HEK293T (cell line): ENCODE measurements at regions not wholly inside any gene's neighbourhood (a gene's known extent, or its start where the extent isn't known, plus 50 kb on each side); places are given as distances from the start of the nearest gene placed in this dataset.
"Not testable (repeated sequence)": the region's sequence is repeated elsewhere in the genome, so short reads cannot be mapped to it uniquely, and the experiment has no call there.

Experiments used
- CTCF ChIA-PET: fragments of 350-600 bp; formaldehyde crosslinking; extraction: SDS; loops from one replicate; lab custom pipeline; 2021; ENCODE audit warnings: antibody characterized with exemption, inconsistent platforms; lab: Yijun Ruan, JAX
- POLR2A ChIA-PET: fragments of 350-600 bp; formaldehyde crosslinking; extraction: SDS; loops from one replicate; lab custom pipeline; 2020; ENCODE audit warnings: antibody characterized with exemption, inconsistent platforms; lab: Yijun Ruan, JAX
- DNase-seq: peaks from one replicate; pipeline ENCODE4 v3.0.0; 2012; ENCODE audit warnings: mixed read lengths; ENCODE audit errors: extremely low spot score
- ARNT ChIP-seq: fragments of 450-650 bp; IDR thresholded peaks from 2 replicates; pipeline ENCODE4 v1.6.1; 2017; ENCODE audit warnings: mild to moderate bottlenecking
- BHLHE40 ChIP-seq: fragments of 450-650 bp; IDR thresholded peaks from 2 replicates; pipeline ENCODE4 v1.6.1; 2016; ENCODE audit warnings: mild to moderate bottlenecking, moderate library complexity, borderline replicate concordance
- CTBP1 ChIP-seq: fragments of 450-650 bp; IDR thresholded peaks from 2 replicates; pipeline ENCODE4 v1.6.1; 2016; ENCODE audit warnings: borderline replicate concordance
- ELF4 ChIP-seq: fragments of 450-650 bp; IDR thresholded peaks from 2 replicates; pipeline ENCODE4 v1.6.1; 2017; ENCODE audit warnings: antibody characterized with exemption
- FOXA1 ChIP-seq: fragments of 450-650 bp; IDR thresholded peaks from 2 replicates; pipeline ENCODE4 v1.6.1; 2016; ENCODE audit warnings: mild to moderate bottlenecking
- FOXK2 ChIP-seq: fragments of 450-650 bp; IDR thresholded peaks from 2 replicates; pipeline ENCODE4 v1.6.1; 2016; ENCODE audit warnings: mild to moderate bottlenecking
- FOXM1 ChIP-seq: fragments of 450-650 bp; IDR thresholded peaks from 2 replicates; pipeline ENCODE4 v1.6.1; 2017; ENCODE audit warnings: mild to moderate bottlenecking, borderline replicate concordance
- HDGF ChIP-seq: fragments of 450-650 bp; IDR thresholded peaks from 2 replicates; pipeline ENCODE4 v1.6.1; 2017; ENCODE audit warnings: antibody characterized with exemption, borderline replicate concordance
- L3MBTL2 ChIP-seq: fragments of 450-650 bp; conservative IDR thresholded peaks from 2 replicates; pipeline ENCODE4 v1.6.1; 2016; ENCODE audit warnings: mild to moderate bottlenecking
- LEF1 ChIP-seq: fragments of 450-650 bp; IDR thresholded peaks from 2 replicates; pipeline ENCODE4 v1.6.1; 2017; ENCODE audit warnings: mild to moderate bottlenecking, borderline replicate concordance
- NFRKB ChIP-seq: fragments of 450-650 bp; IDR thresholded peaks from 2 replicates; pipeline ENCODE4 v1.6.1; 2016; ENCODE audit warnings: mild to moderate bottlenecking, moderate library complexity
- SP1 ChIP-seq: fragments of 450-650 bp; IDR thresholded peaks from 2 replicates; pipeline ENCODE4 v1.6.1; 2017
- SUZ12 ChIP-seq: fragments of 450-650 bp; IDR thresholded peaks from 2 replicates; pipeline ENCODE4 v1.6.1; 2016; ENCODE audit warnings: mild to moderate bottlenecking
- TARDBP ChIP-seq: fragments of 450-650 bp; IDR thresholded peaks from 2 replicates; pipeline ENCODE4 v1.6.1; 2016
- ZNF384 ChIP-seq: fragments of 450-650 bp; IDR thresholded peaks from 2 replicates; pipeline ENCODE4 v1.6.1; 2016
- TF ChIP-seq, protein P1 (sequence below): fragments of 450-650 bp; IDR thresholded peaks from 2 replicates; pipeline ENCODE4 v1.6.1; 2016

DNA sequence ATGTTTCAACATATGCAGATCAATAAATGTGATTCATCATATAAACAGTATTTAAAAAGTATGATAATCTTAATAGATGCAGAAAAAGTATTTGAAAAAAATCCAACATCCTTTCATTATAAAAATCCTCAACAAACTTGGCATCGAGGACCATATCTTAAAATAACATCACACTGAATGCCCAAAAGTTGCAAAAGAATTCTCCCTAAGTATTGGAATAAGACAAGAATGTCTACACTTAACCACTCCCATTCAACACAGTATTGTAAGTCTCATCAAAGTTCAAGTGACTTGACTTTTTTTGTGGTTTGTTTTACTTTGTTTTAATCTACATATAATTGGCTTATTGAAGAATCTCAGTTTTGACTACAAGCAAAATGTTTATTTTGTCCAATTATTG, 779.0 kb upstream of the SLIT2 start:
- TF ChIP-seq HDGF (no peak), SUZ12 (no peak), L3MBTL2 (no peak), BHLHE40 (no peak), FOXA1 (no peak), LEF1 (no peak), ZNF384 (no peak), SP1 (no peak), ARNT (no peak), NFRKB (no peak), FOXK2 (no peak), ELF4 (no peak)
- TF ChIP-seq, protein P1, sequence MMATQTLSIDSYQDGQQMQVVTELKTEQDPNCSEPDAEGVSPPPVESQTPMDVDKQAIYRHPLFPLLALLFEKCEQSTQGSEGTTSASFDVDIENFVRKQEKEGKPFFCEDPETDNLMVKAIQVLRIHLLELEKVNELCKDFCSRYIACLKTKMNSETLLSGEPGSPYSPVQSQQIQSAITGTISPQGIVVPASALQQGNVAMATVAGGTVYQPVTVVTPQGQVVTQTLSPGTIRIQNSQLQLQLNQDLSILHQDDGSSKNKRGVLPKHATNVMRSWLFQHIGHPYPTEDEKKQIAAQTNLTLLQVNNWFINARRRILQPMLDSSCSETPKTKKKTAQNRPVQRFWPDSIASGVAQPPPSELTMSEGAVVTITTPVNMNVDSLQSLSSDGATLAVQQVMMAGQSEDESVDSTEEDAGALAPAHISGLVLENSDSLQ: no peak
- ChIA-PET CTCF (no interaction called here), POLR2A (no interaction called here)
- no peak for DNase-seq

DNA sequence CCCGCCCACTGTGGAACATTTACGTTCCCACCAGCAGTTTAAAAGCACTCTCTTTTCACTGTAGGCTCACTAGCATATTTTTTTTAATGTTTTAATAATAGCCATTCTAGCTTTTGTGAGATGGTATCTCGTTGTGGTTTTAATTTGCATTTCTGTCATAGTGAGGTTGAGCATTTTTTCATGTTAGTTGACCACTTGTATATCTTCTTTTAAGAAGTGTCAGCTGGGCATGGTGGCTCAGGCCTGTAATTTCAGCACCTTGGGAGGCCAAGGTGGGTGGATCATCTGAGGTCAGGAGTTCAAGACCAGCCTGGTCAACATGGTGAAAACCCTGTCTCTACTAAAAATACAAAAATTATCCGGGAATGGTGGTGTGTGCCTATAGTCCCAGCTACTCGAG, 781.7 kb upstream of the SLIT2 start:
- CTCF ChIA-PET: interaction anchor here (0.5 kb wide), 1 partner anchor 152 kb away, joined by 3 read pairs; no protein-coding TSS in a partner anchor
- POLR2A ChIA-PET, DNase-seq: not testable (repeated sequence)

DNA sequence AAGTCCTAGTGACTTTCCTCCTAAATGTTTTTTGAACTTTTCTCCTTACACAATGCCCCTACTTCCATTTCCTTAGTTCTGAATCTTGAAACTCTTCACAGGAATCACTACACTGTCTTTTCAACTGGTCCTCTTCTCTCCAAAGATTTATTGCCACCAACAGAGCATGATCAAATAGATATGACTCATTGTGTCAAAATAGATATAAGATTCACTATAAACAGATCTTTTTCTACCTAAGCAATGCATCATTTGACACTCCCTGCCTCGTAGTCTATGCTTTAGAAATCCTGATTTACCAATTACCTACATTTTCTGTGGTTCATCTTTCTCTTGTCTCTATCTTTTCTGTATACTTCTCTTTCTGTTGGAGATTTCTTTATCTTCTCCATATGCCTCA, 789.6 kb upstream of the SLIT2 start:
- ChIA-PET CTCF (no interaction called here), POLR2A (no interaction called here)
- no peak for DNase-seq
- TF ChIP-seq BHLHE40 (no peak), HDGF (no peak), SUZ12 (no peak), NFRKB (no peak), ZNF384 (no peak), LEF1 (no peak), ELF4 (no peak), FOXA1 (no peak), SP1 (no peak)
- TF ChIP-seq, protein P1: no peak

DNA sequence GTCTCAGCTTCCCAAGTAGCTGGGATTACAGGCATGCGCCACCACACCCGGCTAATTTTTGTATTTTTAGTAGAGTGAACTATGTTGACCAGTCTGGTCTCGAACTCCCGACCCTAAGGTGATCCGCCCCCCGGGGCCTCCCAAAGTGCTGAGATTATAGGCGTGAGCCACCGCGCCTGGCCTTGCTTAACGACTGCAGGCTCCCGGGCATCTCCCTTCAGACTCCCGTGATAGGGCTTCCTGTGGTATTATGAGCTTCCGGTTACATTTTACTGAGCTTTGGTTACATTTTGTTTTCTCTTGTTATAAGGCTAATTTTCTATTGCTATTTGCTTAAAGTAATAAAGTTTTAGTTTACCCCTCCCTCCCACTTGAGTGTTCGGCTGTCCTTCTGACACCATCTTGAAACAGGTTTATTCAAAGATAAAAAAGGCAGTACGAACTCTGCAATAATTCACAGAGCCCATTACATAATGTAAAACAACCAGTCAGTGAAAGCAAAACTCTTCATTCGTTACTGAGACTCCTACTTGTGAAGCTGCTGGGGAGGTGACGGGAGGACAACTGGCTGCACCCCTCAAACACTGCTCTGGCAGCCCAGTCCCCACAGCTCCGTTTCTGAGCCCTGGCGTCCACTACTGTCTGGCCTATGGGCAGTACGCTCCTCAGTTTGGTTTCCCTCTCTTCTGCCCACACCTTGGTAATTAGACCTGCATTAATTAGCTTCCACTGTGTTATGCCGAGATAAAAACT, 795.7 kb upstream of the SLIT2 start:
- no peak for DNase-seq
- TF ChIP-seq FOXA1 (no peak), LEF1 (no peak), BHLHE40 (no peak), NFRKB (no peak), L3MBTL2 (no peak), ARNT (no peak), CTBP1 (no peak), HDGF (no peak), TARDBP (no peak), SP1 (no peak), FOXK2 (no peak), FOXM1 (no peak), ZNF384 (no peak), SUZ12 (no peak), ELF4 (no peak)
- TF ChIP-seq, protein P1: no peak
- ChIA-PET POLR2A (no interaction called here), CTCF (no interaction called here)

DNA sequence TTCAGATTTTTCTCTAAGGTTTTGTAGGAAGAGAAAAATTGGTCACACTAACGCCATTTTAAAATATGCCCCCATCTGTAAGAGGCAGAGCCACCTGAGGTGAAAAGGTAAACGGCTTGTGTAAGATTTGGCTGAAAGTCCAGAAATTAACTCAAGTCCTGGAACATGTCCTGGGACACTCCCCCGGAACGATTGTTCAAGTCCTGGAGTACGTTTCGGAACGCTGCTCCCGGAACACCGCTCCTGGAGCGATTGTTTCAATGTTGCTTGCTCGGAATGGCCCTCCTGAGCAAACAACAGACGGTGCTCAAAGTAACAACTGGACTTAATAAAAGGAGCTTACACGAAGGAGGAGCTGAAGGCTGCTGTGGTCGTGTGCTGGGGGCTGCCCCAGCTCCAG, 796.5 kb upstream of the SLIT2 start:
- TF ChIP-seq BHLHE40 (no peak), TARDBP (no peak), ELF4 (no peak), FOXA1 (no peak), L3MBTL2 (no peak), CTBP1 (no peak)
- ChIA-PET CTCF (interaction anchor here (0.6 kb wide), 1 partner anchor 69 kb away, joined by 3 read pairs; no protein-coding TSS in a partner anchor), POLR2A (no interaction called here)
- DNase-seq: no peak

DNA sequence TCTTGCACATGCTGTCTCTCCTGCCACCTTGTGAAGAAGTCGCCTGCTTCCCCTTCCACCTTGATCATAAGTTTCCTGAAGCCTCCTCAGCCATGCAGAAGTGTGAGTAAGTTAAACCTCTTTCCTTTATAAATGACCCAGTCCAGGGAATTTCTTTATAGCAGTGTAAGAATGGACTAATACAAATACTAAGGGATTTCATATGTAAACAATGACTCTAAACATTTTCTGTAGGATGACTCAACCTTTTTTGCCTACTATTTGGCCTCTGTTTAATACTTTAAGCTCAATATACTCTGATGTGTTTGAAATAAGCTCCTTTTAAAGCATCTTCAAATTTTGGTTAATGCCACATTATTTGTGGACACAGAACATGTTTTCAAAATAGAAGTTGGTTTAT, 813.5 kb upstream of the SLIT2 start:
- ChIA-PET POLR2A (no interaction called here), CTCF (interaction anchor here (0.7 kb wide), 1 partner anchor 203 kb away, joined by 3 read pairs; no protein-coding TSS in a partner anchor)
- no peak for TF ChIP-seq FOXK2
- TF ChIP-seq ZNF384: no peak
- TF ChIP-seq LEF1: no peak
- no peak for TF ChIP-seq ELF4
- TF ChIP-seq, protein P1: no peak
- no peak for TF ChIP-seq CTBP1
- DNase-seq: no peak
